ENCODE measurements at regions not wholly inside any gene's neighbourhood (a gene's known extent, or its start where the extent isn't known, plus 50 kb on each side); places are given as distances from the start of the nearest gene placed in this dataset.
"Not testable (repeated sequence)": the region's sequence is repeated elsewhere in the genome, so short reads cannot be mapped to it uniquely, and the experiment has no call there.

- no peak for DNase-seq (ENCODE audit: low read depth in 2 of 3, low spot score in 2 of 3)
Measured at GRCh38 chr11:25317216-25317615, 820.4 kb downstream of the LUZP2 start.

GRCh38 chr11:25319127-25319526 is 822.3 kb downstream of the LUZP2 start:
- DNase-seq (ENCODE audit: low read depth in 2 of 3, low spot score in 2 of 3), result no peak

- no peak for DNase-seq (ENCODE audit: low read depth in 2 of 3, low spot score in 2 of 3)
Measured at GRCh38 chr11:25327656-25328055, 830.8 kb downstream of the LUZP2 start.

- no peak for DNase-seq (ENCODE audit: low read depth in 2 of 3, low spot score in 2 of 3)
Measured at GRCh38 chr11:25339281-25339680, 842.4 kb downstream of the LUZP2 start.

GRCh38 chr11:25349537-25349936 is 852.7 kb downstream of the LUZP2 start:
- no peak for DNase-seq (ENCODE audit: low read depth in 2 of 3, low spot score in 2 of 3)

GRCh38 chr11:25350899-25351803 is 854.3 kb downstream of the LUZP2 start:
- no peak for DNase-seq (ENCODE audit: low read depth in 2 of 3, low spot score in 2 of 3)

- DNase-seq (ENCODE audit: low read depth in 2 of 3, low spot score in 2 of 3), result no peak
Measured at GRCh38 chr11:25357133-25357532, 860.3 kb downstream of the LUZP2 start.

- DNase-seq (ENCODE audit: low read depth in 2 of 3, low spot score in 2 of 3), result no peak
Measured at GRCh38 chr11:25377466-25377865, 880.6 kb downstream of the LUZP2 start.

GRCh38 chr11:25396847-25397246 is 900.0 kb downstream of the LUZP2 start:
- DNase-seq (ENCODE audit: low read depth in 2 of 3, low spot score in 2 of 3), result no peak

GRCh38 chr11:25408146-25408545 is 911.3 kb downstream of the LUZP2 start:
- no peak for DNase-seq (ENCODE audit: low read depth in 2 of 3, low spot score in 2 of 3)

- no peak for DNase-seq (ENCODE audit: low read depth in 2 of 3, low spot score in 2 of 3)
Measured at GRCh38 chr11:25415793-25416192, 916.1 kb upstream of the ANO3 start.

- DNase-seq (ENCODE audit: low read depth in 2 of 3, low spot score in 2 of 3), result no peak
Measured at GRCh38 chr11:25423436-25424199, 908.3 kb upstream of the ANO3 start.

GRCh38 chr11:25432376-25432775 is 899.6 kb upstream of the ANO3 start:
- DNase-seq (ENCODE audit: low read depth in 2 of 3, low spot score in 2 of 3), result no peak

GRCh38 chr11:25435197-25435596 is 896.7 kb upstream of the ANO3 start:
- DNase-seq (ENCODE audit: low read depth in 2 of 3, low spot score in 2 of 3), result no peak

- no peak for DNase-seq (ENCODE audit: low read depth in 2 of 3, low spot score in 2 of 3)
Measured at GRCh38 chr11:25436326-25436725, 895.6 kb upstream of the ANO3 start.

GRCh38 chr11:25441421-25441820 is 890.5 kb upstream of the ANO3 start:
- DNase-seq (ENCODE audit: low read depth in 2 of 3, low spot score in 2 of 3), result no peak

- no peak for DNase-seq (ENCODE audit: low read depth in 2 of 3, low spot score in 2 of 3)
Measured at GRCh38 chr11:25449091-25449490, 882.8 kb upstream of the ANO3 start.

GRCh38 chr11:25453471-25453870 is 878.5 kb upstream of the ANO3 start:
- no peak for DNase-seq (ENCODE audit: low read depth in 2 of 3, low spot score in 2 of 3)

GRCh38 chr11:25456211-25456610 is 875.7 kb upstream of the ANO3 start:
- DNase-seq (ENCODE audit: low read depth in 2 of 3, low spot score in 2 of 3), result no peak

GRCh38 chr11:25483915-25484635 is 847.9 kb upstream of the ANO3 start:
- no peak for DNase-seq (ENCODE audit: low read depth in 2 of 3, low spot score in 2 of 3)

GRCh38 chr11:25485315-25485714 is 846.6 kb upstream of the ANO3 start:
- no peak for DNase-seq (ENCODE audit: low read depth in 2 of 3, low spot score in 2 of 3)

- not testable (repeated sequence) for DNase-seq (ENCODE audit: low read depth in 2 of 3, low spot score in 2 of 3)
Measured at GRCh38 chr11:25486338-25486737, 845.6 kb upstream of the ANO3 start.
